ENCODE measurements at regions not wholly inside any gene's neighbourhood (a gene's known extent, or its start where the extent isn't known, plus 50 kb on each side); places are given as distances from the start of the nearest gene placed in this dataset.

- no peak for DNase-seq (ENCODE audit: low spot score)
- no peaks in the 10 kb centered on the region for H3K27me3 ChIP-seq
- H3K4me3 ChIP-seq: no peak overlapping the region
- peaks cover 0 to 11% of the 10 kb centered on the region in 2 donors for H3K4me1 ChIP-seq
- TF ChIP-seq CTCF (IDR thresholded peaks at IDR 0.05): no peak
- no peaks in the 10 kb centered on the region for H3K9me3 ChIP-seq
- H3K36me3 ChIP-seq: no peaks in the 10 kb centered on the region
- no peak overlapping the region for H3K27ac ChIP-seq
Observed at GRCh38 chr6:125674230-125674629, 75.2 kb upstream of the HEY2 start.

GRCh38 chr6:125678601-125679000 is 70.8 kb upstream of the HEY2 start:
- no peak for TF ChIP-seq CTCF (IDR thresholded peaks at IDR 0.05)
- no peaks in the 10 kb centered on the region for H3K4me1 ChIP-seq
- no peak overlapping the region for H3K4me3 ChIP-seq
- no peaks in the 10 kb centered on the region for H3K9me3 ChIP-seq
- H3K27me3 ChIP-seq: no peaks in the 10 kb centered on the region
- no peaks in the 10 kb centered on the region for H3K36me3 ChIP-seq
- no peak overlapping the region for H3K27ac ChIP-seq
- no peak for DNase-seq (ENCODE audit: low spot score)

- Histone ChIP-seq H3K27ac (no peak overlapping the region), H3K36me3 (no peaks in the 10 kb centered on the region), H3K4me1 (no peaks in the 10 kb centered on the region), H3K4me3 (no peak overlapping the region), H3K27me3 (no peaks in the 10 kb centered on the region), H3K9me3 (no peaks in the 10 kb centered on the region)
- no peak for DNase-seq (ENCODE audit: low spot score)
- TF ChIP-seq CTCF (IDR thresholded peaks at IDR 0.05): no peak
Observed at GRCh38 chr6:125679128-125679527, 70.3 kb upstream of the HEY2 start.

GRCh38 chr6:125679651-125680050 is 69.8 kb upstream of the HEY2 start:
- no peaks in the 10 kb centered on the region for H3K9me3 ChIP-seq
- no peaks in the 10 kb centered on the region for H3K4me1 ChIP-seq
- H3K27me3 ChIP-seq: no peaks in the 10 kb centered on the region
- H3K36me3 ChIP-seq: no peaks in the 10 kb centered on the region
- no peak for DNase-seq (ENCODE audit: low spot score)
- TF ChIP-seq CTCF (IDR thresholded peaks at IDR 0.05): no peak
- no peak overlapping the region for H3K27ac ChIP-seq
- H3K4me3 ChIP-seq: no peak overlapping the region

- Histone ChIP-seq H3K27ac (no peak overlapping the region), H3K9me3 (no peaks in the 10 kb centered on the region), H3K27me3 (no peaks in the 10 kb centered on the region), H3K4me3 (no peak overlapping the region), H3K4me1 (no peaks in the 10 kb centered on the region), H3K36me3 (no peaks in the 10 kb centered on the region)
- no peak for DNase-seq (ENCODE audit: low spot score)
- TF ChIP-seq CTCF (IDR thresholded peaks at IDR 0.05): no peak
Observed at GRCh38 chr6:125682939-125683338, 66.5 kb upstream of the HEY2 start.

GRCh38 chr6:125688138-125688537 is 61.3 kb upstream of the HEY2 start:
- peaks cover 0 to 14% of the 10 kb centered on the region in 2 donors for H3K9me3 ChIP-seq
- no peak overlapping the region for H3K27ac ChIP-seq
- no peak for TF ChIP-seq CTCF (IDR thresholded peaks at IDR 0.05)
- no peak for DNase-seq (ENCODE audit: low spot score)
- no peaks in the 10 kb centered on the region for H3K27me3 ChIP-seq
- no peaks in the 10 kb centered on the region for H3K4me1 ChIP-seq
- H3K36me3 ChIP-seq: no peaks in the 10 kb centered on the region
- no peak overlapping the region for H3K4me3 ChIP-seq

Measured in right atrium auricular region (tissue), 2 donors.